GM18502 (cell line): ENCODE measurements at regions not wholly inside any gene's neighbourhood (a gene's known extent, or its start where the extent isn't known, plus 50 kb on each side); places are given as distances from the start of the nearest gene placed in this dataset.
"Not testable (repeated sequence)": the region's sequence is repeated elsewhere in the genome, so short reads cannot be mapped to it uniquely, and the experiment has no call there.

Source experiments
- ATAC-seq: cut with Tn5 transposase; IDR thresholded peaks from one replicate; pipeline ENCODE4 v1.9.1; 2021; ENCODE audit warnings: mild to moderate bottlenecking; ENCODE audit not compliant: unreplicated experiment, poor library complexity

DNA sequence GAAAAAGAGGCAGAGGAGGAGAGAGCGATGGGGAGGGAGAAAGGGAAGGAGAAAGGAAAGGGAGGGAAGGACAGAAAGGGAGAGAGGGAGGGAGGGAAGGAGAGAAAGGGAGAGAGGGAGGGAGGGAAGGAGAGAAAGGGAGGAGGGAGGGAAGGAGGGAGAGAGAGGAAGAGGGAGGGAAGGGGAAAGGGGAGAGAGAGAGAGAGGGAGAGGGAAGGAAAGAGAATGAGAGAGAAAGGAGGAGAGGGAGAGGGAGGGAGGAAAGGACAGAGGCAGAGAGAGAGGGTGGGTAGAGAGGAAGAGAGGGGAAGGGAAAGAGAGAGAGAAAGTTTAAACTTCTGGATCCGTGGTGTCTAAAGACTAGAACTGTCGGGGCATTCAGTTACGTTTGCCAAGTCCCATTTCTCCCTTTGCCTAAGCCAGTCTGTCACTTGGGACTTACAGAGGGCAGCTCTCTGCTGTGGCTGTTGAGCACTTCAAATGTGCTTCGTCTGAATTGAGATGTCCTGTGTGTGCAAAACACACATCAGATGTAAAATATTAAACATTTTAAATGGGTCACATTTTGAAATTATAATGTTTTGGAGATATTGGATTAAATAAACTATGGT, 62.6 kb downstream of the PLXNA1 start:
- ATAC-seq, result no peak

- not testable (repeated sequence) for ATAC-seq
These were observed 63.8 kb downstream of the PLXNA1 start for GRCh38 chr3:127046690-127047089.

DNA sequence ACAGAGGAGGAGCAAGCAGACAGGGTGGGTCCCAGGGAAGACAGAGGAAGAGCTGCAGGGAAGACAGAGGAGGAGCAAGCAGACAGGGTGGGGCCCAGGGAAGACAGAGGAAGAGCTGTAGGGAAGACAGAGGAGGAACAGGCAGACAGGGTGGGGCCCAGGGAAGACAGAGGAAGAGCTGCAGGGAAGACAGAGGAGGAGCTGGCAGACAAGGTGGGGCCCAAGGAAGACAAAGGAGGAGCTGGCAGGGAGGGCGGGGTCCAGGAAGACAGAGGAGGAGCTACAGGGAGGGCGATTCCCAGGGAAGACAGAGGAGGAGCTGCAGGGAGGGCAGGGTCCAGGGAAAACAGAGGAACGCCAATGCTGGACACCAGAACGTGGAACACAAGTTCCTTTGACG, 66.5 kb downstream of the PLXNA1 start:
- ATAC-seq, result no peak

GRCh38 chr3:127050733-127051132, 67.8 kb downstream of the PLXNA1 start:
- no peak for ATAC-seq

DNA sequence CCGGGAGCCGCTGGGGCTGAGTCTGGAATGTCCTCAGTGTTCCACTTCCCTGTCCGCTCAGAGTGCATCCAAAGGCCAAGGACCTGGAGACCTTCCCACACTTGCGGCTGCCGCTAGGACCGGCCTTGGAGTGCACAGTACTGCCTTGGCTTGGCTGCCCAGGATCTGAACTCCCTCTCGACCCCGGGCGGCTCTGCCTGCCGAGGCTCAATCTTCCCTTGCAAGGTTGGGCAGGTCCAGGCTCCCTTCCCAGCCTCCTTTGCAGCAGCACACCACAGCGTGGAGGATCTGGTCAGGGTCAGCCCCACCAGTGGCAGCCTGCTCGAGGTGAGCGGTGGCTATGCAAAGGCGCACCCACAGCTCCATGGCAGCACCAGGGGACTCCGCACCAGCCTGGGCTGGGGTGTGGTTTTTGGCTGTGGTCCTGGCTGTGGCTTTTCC, 69.2 kb downstream of the PLXNA1 start:
- no peak for ATAC-seq

- ATAC-seq, result no peak
These were observed 70.1 kb downstream of the PLXNA1 start for GRCh38 chr3:127053026-127053425.

DNA sequence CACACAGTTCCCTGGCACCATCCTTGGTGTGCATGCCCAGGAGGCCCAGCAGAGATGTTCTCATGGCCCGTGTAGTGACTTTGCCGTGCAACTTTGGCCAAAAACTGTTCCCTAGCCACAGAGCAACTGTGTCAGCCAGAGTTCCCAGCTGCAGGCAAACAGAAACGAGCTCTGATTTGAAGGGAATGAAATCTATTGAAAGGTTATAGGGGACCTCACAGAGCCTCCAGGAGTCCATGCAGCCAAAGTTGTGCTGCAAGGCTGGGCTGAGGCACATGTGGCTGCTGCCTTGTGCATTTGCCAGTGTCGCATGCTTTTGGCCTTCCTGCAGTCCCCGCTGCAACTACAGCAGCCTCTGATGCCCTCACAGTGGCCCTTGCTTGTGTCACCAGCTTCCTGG, 70.5 kb downstream of the PLXNA1 start:
- ATAC-seq, result no peak

DNA sequence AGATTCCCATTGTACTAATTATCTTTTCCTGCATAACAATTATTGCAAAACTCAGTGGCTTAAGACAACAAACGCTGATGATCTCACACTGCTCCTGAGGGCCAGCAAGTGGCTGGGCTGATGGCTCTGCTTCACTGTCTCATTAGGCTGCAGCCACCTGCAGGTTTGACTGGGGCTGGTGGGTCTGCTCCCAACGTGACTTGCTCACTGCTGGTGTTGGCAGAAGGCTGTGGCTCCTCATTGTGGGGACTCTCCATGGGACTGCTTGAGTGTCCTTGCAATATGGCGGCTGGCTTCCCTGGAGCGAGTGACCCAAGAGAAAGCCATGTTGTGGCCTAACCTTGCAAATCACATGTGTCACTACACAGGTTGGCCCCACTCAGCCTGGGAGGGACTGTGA, 71.1 kb downstream of the PLXNA1 start:
- ATAC-seq, result no peak

DNA sequence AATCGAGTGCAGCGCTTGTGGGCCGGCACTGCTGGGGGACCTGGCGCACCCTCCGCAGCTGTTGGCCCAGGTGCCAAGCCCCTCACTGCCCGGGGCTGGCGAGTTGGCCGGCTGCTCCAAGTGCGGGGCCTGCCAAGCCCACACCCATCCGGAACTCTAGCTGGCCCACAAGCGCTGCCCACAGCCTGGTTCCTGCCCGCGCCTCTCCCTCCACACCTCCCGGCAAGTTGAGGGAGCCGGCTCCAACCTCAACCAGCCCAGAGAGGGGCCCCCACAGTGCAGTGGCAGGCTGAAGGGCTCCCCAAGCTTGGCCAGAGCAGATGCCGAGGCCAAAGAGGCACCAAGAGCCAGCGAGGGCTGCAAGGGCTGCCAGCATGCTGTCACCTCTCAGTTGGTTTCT, 73.4 kb downstream of the PLXNA1 start:
- no peak for ATAC-seq

GRCh38 chr3:127056976-127057375, 74.1 kb downstream of the PLXNA1 start:
- no peak for ATAC-seq

DNA sequence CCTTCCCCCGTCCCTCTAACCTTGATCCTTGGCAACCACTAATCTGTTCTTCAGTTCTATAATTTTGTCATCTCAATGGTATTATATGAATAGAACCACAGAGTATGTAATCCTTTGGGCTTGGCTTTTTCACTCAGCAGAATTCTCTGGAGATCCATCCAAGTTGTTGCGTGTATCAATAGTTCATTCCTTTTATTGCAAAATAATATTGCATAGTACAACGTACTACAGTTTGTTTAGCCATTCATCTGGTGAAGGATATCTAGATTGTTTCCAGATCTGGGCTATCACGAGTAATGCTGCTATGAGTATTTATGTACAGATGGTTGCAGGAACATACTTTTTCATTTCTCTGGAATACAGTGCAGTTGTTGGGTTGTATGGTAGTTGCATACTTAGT, 76.2 kb downstream of the PLXNA1 start:
- no peak for ATAC-seq

DNA sequence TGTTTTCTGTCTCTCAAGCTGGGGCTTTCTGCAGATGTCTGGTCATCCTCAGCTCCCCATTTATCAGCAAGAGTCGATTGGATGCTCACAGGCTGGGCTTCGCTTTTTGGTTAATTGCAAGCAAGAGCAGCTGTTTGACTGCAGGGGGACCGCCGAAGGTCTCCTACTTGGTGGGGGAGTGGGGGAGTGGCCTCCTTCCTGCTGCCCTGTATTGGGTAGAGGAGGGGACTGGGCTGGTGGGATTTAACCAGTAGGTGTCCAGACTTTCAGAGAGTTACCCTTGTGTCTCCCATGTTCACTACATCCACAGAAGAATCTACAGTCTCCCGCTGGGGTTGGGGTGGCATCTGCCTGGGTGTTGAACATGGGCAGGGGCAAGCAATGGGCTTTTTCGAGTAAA, 78.7 kb downstream of the PLXNA1 start:
- no peak for ATAC-seq

GRCh38 chr3:127062926-127063325, 80.0 kb downstream of the PLXNA1 start:
- ATAC-seq, result no peak

- ATAC-seq, result no peak
These were observed 81.0 kb downstream of the PLXNA1 start for GRCh38 chr3:127063916-127064315.

- ATAC-seq, result no peak
These were observed 81.6 kb downstream of the PLXNA1 start for GRCh38 chr3:127064391-127065137.

- no peak for ATAC-seq
These were observed 82.2 kb downstream of the PLXNA1 start for GRCh38 chr3:127065138-127065427.

DNA sequence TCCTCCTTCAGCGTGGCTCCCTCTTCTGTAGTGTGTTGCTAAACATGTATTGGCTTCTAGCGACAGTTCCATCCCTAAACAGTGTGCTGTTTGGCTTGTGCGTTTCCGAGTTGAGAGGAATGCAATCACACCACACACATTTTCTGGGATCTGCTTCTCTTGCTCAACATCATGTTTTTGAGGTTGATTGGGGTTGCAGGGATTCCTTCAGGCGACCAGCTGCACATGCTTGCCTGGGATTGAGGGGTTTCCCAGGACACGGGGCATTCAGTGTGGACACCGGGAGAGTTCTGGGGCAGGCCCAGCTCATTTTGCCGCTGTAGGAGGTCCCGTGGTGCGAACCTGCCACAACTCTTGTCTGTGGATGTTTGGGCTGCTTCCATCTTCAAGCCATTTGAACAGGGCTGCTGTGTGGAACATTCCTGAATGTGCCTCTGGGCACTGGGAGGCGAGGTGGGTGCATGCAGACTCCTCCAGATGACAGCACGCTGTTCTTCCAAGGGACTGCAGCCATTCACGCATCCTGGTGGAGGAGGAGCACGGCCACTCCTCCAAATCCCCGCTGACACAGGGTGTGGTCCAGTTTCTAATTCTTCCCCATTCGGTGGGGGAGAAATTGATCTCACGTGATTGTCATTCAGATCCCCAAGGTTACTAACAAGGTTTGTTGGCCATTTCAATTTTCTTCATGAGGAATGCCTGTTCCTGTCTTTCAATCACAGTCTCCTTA, 82.8 kb downstream of the PLXNA1 start:
- no peak for ATAC-seq

DNA sequence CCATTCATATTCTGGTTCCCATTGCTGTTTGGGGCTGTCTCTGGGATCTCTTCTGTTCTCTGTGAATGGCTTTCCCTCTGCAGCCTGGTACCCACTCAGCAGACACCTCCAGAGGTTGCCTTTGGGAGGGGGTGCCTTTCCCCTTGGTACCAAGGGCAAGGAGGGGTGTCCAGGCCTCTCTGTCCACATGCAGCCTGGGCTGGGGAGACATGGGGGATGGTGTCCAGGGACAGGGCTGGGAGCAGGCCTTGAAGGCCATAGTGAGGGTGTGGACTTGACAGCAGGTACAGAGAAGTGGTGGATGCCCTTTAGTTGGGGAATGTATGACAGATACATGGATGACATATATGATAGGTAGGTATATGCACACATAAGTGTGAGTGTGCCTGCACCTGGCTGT, 83.7 kb downstream of the PLXNA1 start:
- ATAC-seq, result no peak

DNA sequence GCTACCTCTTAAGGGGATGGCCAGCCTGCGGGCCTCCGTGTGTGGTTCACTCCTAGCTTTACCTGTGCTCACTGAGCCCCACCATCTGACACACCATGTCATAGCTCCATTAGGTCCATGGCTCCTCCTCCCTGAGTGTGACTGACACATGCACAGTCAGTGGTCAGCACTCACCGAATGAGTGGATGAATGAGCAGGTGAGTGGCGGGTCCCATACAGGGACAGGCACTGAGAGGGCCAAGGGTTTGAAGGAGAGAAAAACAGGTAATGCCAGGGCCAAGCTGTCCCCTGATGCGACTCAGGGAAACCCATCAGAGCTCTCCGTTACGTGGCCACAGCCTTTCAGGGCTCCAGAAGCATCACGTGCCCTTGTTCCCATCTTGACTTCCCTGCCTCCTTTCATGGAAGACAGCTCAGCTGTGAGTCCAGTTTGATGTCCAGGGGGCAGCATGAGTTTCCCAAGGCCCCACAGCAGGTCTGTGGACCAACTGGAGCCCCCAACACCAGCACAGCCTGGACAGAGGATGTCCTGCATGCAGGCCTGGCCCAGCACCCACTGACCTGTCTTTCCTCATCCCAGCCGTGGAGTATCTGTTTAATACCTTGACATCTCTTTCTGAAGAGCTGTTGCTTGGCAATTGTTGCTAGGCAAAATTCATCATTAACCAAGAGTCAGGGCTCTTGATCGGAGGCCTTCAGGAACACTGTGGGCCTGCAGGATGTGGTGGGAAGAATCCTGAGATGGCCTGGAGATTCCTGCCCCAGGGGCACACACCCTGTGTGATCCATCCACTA, 84.4 kb downstream of the PLXNA1 start:
- ATAC-seq, result no peak

DNA sequence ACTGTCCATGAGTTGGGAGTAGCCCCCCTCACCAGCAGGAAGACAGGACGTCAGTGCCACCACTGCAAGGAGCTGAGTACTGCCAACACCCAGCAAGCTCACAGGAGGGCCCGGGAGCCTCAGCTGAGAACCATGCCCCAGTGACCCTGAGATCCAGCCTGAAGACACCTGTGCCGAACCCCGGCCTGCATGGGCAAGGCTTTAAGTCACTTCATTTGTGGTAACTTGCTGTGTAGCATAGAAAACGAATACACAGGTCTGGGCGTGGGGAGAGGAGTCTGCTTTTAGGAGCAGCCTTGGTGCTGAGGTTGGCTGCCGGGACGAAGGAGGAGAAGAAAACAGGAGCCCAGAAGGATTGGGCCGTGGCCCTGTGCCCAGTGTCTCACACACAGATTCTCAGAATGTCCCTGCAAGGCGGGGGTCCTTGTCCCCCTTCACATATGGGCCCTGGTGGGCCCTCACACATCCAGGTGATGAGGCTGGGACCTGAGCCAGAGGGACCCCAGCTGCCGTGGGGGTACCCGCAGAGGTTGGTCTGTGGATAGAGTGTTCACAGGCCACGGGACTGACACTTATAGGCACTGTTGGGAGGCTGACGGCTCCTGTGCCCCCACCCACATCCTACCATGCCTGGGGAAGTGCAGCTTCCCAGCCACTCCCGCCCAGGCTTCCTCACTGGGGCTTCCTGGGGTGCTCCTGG, 85.3 kb downstream of the PLXNA1 start:
- no peak for ATAC-seq
